Karpas-422 (cell line): ENCODE measurements at regions not wholly inside any gene's neighbourhood (a gene's known extent, or its start where the extent isn't known, plus 50 kb on each side); places are given as distances from the start of the nearest gene placed in this dataset.

Experiments used
- DNase-seq: peaks from one replicate; pipeline ENCODE4 v3.0.0-alpha.2; 2015
- H2AFZ ChIP-seq: fragments of 200-600 bp; sonication (generic); 2 replicates; pipeline ENCODE4 v1.6.1; 2014; ENCODE audit warnings: antibody characterized with exemption, low read length, mixed read lengths
- H3K27ac ChIP-seq: fragments of 200-600 bp; sonication (generic); 2 replicates; pipeline ENCODE4 v1.5.1; 2014; ENCODE audit warnings: mild to moderate bottlenecking, low read length, moderate library complexity
- H3K27me3 ChIP-seq: fragments of 200-600 bp; sonication (generic); 2 replicates; pipeline ENCODE4 v1.6.1; 2014; ENCODE audit warnings: low read length, mixed read lengths
- H3K36me3 ChIP-seq: fragments of 200-600 bp; sonication (generic); 2 replicates; pipeline ENCODE4 v1.6.1; 2014; ENCODE audit warnings: low read length, mixed read lengths; ENCODE audit not compliant: insufficient read depth
- H3K4me1 ChIP-seq: fragments of 200-600 bp; sonication (generic); 2 replicates; pipeline ENCODE4 v1.6.1; 2014; ENCODE audit warnings: mild to moderate bottlenecking, low read length, mixed read lengths
- H3K4me2 ChIP-seq: fragments of 200-600 bp; sonication (generic); 2 replicates; pipeline ENCODE4 v1.6.1; 2014; ENCODE audit warnings: low read length, low read depth, mild to moderate bottlenecking; ENCODE audit not compliant: poor library complexity, severe bottlenecking
- H3K4me3 ChIP-seq: fragments of 200-600 bp; sonication (generic); 2 replicates; pipeline ENCODE4 v1.5.1; 2014; ENCODE audit warnings: mild to moderate bottlenecking, antibody characterized with exemption, low read length, mixed read lengths
- H3K79me2 ChIP-seq: fragments of 200-600 bp; sonication (generic); 2 replicates; pipeline ENCODE4 v1.6.1; 2014; ENCODE audit warnings: mild to moderate bottlenecking, low read length, mixed read lengths
- H3K9ac ChIP-seq: fragments of 200-600 bp; sonication (generic); 2 replicates; pipeline ENCODE4 v1.6.0; 2014; ENCODE audit warnings: low read length
- H3K9me2 ChIP-seq: fragments of 200-600 bp; sonication (generic), shearing (Covaris generic); replicated peaks from 2 replicates; pipeline ENCODE4 v1.6.0; 2014; ENCODE audit warnings: mild to moderate bottlenecking, low read length, moderate library complexity; ENCODE audit not compliant: insufficient read depth
- H3K9me3 ChIP-seq: fragments of 300-700, 200-600 bp; sonication (generic); 2 replicates; pipeline ENCODE4 v1.6.1; 2014; ENCODE audit warnings: low read length, mixed read lengths
- H4K20me1 ChIP-seq: fragments of 200-600 bp; sonication (generic); 2 replicates; pipeline ENCODE4 v1.6.1; 2014; ENCODE audit warnings: mild to moderate bottlenecking, antibody characterized with exemption, low read length, low read depth; ENCODE audit not compliant: insufficient read depth

GRCh38 chr6:155693573-155694418 lies 238.2 kb upstream of the NOX3 start:
- H2AFZ ChIP-seq, result no peak overlapping the region
- no peaks in the 10 kb centered on the region for H3K27me3 ChIP-seq
- no peaks in the 10 kb centered on the region for H3K4me1 ChIP-seq
- no peak overlapping the region for H3K4me2 ChIP-seq
- no peak overlapping the region for H3K27ac ChIP-seq
- no peaks in the 10 kb centered on the region for H4K20me1 ChIP-seq
- H3K9ac ChIP-seq, result no peak overlapping the region
- H3K9me2 ChIP-seq, result no peaks in the 10 kb centered on the region
- no peak overlapping the region for H3K4me3 ChIP-seq
- H3K79me2 ChIP-seq, result no peaks in the 10 kb centered on the region
- H3K9me3 ChIP-seq, result no peaks in the 10 kb centered on the region
- no peaks in the 10 kb centered on the region for H3K36me3 ChIP-seq
- no peak for DNase-seq

GRCh38 chr6:155690820-155691219 lies 235.2 kb upstream of the NOX3 start:
- H3K4me2 ChIP-seq, result no peak overlapping the region
- no peak overlapping the region for H3K9ac ChIP-seq
- H3K27me3 ChIP-seq, result no peaks in the 10 kb centered on the region
- H3K79me2 ChIP-seq, result no peaks in the 10 kb centered on the region
- no peak overlapping the region for H3K4me3 ChIP-seq
- H3K36me3 ChIP-seq, result no peaks in the 10 kb centered on the region
- no peaks in the 10 kb centered on the region for H3K4me1 ChIP-seq
- H3K9me3 ChIP-seq, result no peaks in the 10 kb centered on the region
- H3K9me2 ChIP-seq, result no peaks in the 10 kb centered on the region
- no peaks in the 10 kb centered on the region for H4K20me1 ChIP-seq
- no peak overlapping the region for H3K27ac ChIP-seq
- no peak overlapping the region for H2AFZ ChIP-seq
- no peak for DNase-seq

GRCh38 chr6:155687645-155688044 lies 232.0 kb upstream of the NOX3 start:
- Histone ChIP-seq H3K36me3 (no peaks in the 10 kb centered on the region), H4K20me1 (no peaks in the 10 kb centered on the region), H3K27ac (no peak overlapping the region), H3K9me3 (no peaks in the 10 kb centered on the region), H3K4me1 (no peaks in the 10 kb centered on the region), H3K79me2 (no peaks in the 10 kb centered on the region), H3K4me3 (no peak overlapping the region), H3K4me2 (no peak overlapping the region), H3K9ac (no peak overlapping the region), H3K9me2 (no peaks in the 10 kb centered on the region), H2AFZ (no peak overlapping the region), H3K27me3 (no peaks in the 10 kb centered on the region)
- DNase-seq, result no peak

- H3K9me3 ChIP-seq, result no peaks in the 10 kb centered on the region
- no peak overlapping the region for H3K4me2 ChIP-seq
- H3K27me3 ChIP-seq, result no peaks in the 10 kb centered on the region
- no peak overlapping the region for H3K27ac ChIP-seq
- no peaks in the 10 kb centered on the region for H4K20me1 ChIP-seq
- no peak for DNase-seq
- no peak overlapping the region for H3K4me3 ChIP-seq
- no peaks in the 10 kb centered on the region for H3K4me1 ChIP-seq
- no peaks in the 10 kb centered on the region for H3K79me2 ChIP-seq
- H2AFZ ChIP-seq, result no peak overlapping the region
- no peaks in the 10 kb centered on the region for H3K36me3 ChIP-seq
- H3K9ac ChIP-seq, result no peak overlapping the region
- H3K9me2 ChIP-seq, result no peaks in the 10 kb centered on the region
Measured at GRCh38 chr6:155684416-155685196, 229.0 kb upstream of the NOX3 start.

GRCh38 chr6:155678361-155678760 lies 222.7 kb upstream of the NOX3 start:
- Histone ChIP-seq H3K27me3 (no peaks in the 10 kb centered on the region), H2AFZ (no peak overlapping the region), H3K9ac (no peak overlapping the region), H3K79me2 (no peaks in the 10 kb centered on the region), H3K4me1 (no peaks in the 10 kb centered on the region), H4K20me1 (no peaks in the 10 kb centered on the region), H3K9me3 (no peaks in the 10 kb centered on the region), H3K9me2 (no peaks in the 10 kb centered on the region), H3K4me3 (no peak overlapping the region), H3K36me3 (no peaks in the 10 kb centered on the region), H3K4me2 (no peak overlapping the region), H3K27ac (no peak overlapping the region)
- no peak for DNase-seq

- no peaks in the 10 kb centered on the region for H3K4me1 ChIP-seq
- no peak overlapping the region for H2AFZ ChIP-seq
- no peaks in the 10 kb centered on the region for H3K79me2 ChIP-seq
- H3K9ac ChIP-seq, result no peak overlapping the region
- no peaks in the 10 kb centered on the region for H4K20me1 ChIP-seq
- no peak overlapping the region for H3K27ac ChIP-seq
- no peaks in the 10 kb centered on the region for H3K27me3 ChIP-seq
- H3K9me3 ChIP-seq, result no peaks in the 10 kb centered on the region
- no peak for DNase-seq
- no peaks in the 10 kb centered on the region for H3K9me2 ChIP-seq
- H3K4me2 ChIP-seq, result no peak overlapping the region
- H3K36me3 ChIP-seq, result no peaks in the 10 kb centered on the region
- H3K4me3 ChIP-seq, result no peak overlapping the region
Measured at GRCh38 chr6:155676346-155676745, 220.7 kb upstream of the NOX3 start.

- DNase-seq, result no peak
- Histone ChIP-seq H3K9me2 (no peaks in the 10 kb centered on the region), H3K4me2 (no peak overlapping the region), H3K27me3 (no peaks in the 10 kb centered on the region; the same call in 1 of the 2 replicates), H3K27ac (no peak overlapping the region), H3K9me3 (no peaks in the 10 kb centered on the region), H4K20me1 (no peaks in the 10 kb centered on the region), H3K79me2 (no peaks in the 10 kb centered on the region), H2AFZ (no peak overlapping the region), H3K9ac (no peak overlapping the region), H3K4me1 (no peaks in the 10 kb centered on the region), H3K36me3 (no peaks in the 10 kb centered on the region), H3K4me3 (no peak overlapping the region)
Measured at GRCh38 chr6:155670655-155671054, 215.0 kb upstream of the NOX3 start.

GRCh38 chr6:155660251-155660977 lies 204.8 kb upstream of the NOX3 start:
- H3K4me2 ChIP-seq, result no peak overlapping the region
- H4K20me1 ChIP-seq, result no peaks in the 10 kb centered on the region
- H2AFZ ChIP-seq, result no peak overlapping the region
- no peaks in the 10 kb centered on the region for H3K9me3 ChIP-seq
- H3K9ac ChIP-seq, result no peak overlapping the region
- no peaks in the 10 kb centered on the region for H3K27me3 ChIP-seq
- DNase-seq, result no peak
- no peaks in the 10 kb centered on the region for H3K4me1 ChIP-seq
- H3K36me3 ChIP-seq, result no peaks in the 10 kb centered on the region
- H3K9me2 ChIP-seq, result no peaks in the 10 kb centered on the region
- H3K4me3 ChIP-seq, result no peak overlapping the region
- H3K79me2 ChIP-seq, result no peaks in the 10 kb centered on the region
- no peak overlapping the region for H3K27ac ChIP-seq
